ENCODE measurements at regions not wholly inside any gene's neighbourhood (a gene's known extent, or its start where the extent isn't known, plus 50 kb on each side); places are given as distances from the start of the nearest gene placed in this dataset.

DNA sequence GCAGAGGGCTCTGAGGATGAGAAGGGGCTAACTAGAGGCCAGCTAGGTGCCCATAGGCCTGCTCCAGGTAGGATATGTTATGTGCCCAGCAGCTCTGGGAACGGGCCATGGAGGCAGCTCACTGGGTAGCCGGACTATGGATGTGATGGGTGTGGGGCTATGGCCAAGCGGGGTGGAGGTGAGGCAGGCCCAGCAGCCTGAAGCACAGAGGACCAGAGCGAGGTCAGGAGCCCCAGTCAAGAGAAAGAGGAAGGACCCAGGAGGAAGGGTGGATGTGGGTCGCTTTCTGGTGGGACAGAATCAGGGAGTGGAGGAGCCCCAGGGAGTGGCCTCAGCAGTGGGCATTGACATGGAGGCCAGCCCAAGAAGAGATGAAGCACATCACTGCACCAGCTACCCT is 117.9 kb upstream of the MLN start:
- no peaks in the 10 kb centered on the region for H3K9me3 Mint-ChIP-seq
- peaks cover 6% of the 10 kb centered on the region for H3K4me1 Mint-ChIP-seq (ENCODE audit: low read depth)
- H3K36me3 Mint-ChIP-seq (ENCODE audit: insufficient read depth) = no peaks in the 10 kb centered on the region
- ATAC-seq = no peak
- DNase-seq = no peak
- no peaks in the 10 kb centered on the region for H3K27me3 Mint-ChIP-seq (ENCODE audit: low read depth)
- H3K4me3 Mint-ChIP-seq = no peak overlapping the region

DNA sequence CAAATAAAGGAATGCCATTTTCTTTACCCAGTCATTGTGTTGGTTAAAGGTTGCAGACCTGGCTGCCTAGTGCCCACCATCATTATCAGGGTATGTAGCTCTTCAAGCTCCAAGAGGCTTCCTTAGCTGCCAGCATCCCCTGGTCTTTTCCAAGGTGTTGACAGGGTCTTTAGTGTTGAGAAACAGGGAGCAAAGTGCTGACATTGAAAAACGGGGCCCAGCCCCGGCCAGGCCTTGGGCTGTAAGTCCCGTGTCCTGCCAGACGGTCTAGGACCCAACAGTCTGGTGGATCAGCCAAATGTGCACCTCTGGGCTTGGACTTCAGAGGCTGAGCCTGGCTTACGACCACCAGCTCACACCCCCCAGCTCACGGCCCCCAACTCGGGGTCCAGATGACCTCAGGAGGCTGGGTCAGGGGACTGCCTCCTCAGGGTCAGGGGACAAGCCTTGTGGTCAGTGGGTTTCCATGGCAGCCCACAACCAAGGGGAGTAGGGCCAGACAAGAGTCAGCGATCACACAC is 114.4 kb upstream of the MLN start:
- no peak for DNase-seq
- H3K36me3 Mint-ChIP-seq (ENCODE audit: insufficient read depth) = no peaks in the 10 kb centered on the region
- no peaks in the 10 kb centered on the region for H3K27me3 Mint-ChIP-seq (ENCODE audit: low read depth)
- H3K9me3 Mint-ChIP-seq = no peaks in the 10 kb centered on the region
- no peak for ATAC-seq
- no peak overlapping the region for H3K4me3 Mint-ChIP-seq
- peaks cover 28% of the 10 kb centered on the region for H3K4me1 Mint-ChIP-seq (ENCODE audit: low read depth)

DNA sequence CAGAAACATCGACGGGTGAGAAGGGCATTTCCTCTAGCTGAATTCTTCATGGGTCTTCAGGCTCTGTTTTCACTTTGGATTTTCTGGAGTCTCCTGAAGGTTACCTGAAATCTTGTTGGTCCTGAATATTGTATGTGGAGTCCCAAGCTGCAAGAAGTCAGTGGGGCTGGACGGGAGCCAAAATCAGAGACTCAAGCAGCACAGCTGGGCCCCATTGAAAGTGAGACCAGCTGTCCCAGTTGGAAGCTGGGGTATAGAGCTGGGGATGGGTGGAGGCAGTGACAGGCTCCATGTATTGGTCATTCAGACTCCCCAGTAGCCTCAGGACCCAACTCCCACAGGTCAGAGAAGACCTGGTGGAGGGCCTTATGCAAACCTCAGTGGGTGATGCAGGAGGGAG is 111.3 kb upstream of the MLN start:
- peak overlapping the region; percentile 42 for H3K4me3 Mint-ChIP-seq
- H3K27me3 Mint-ChIP-seq (ENCODE audit: low read depth) = no peaks in the 10 kb centered on the region
- H3K9me3 Mint-ChIP-seq = no peaks in the 10 kb centered on the region
- no peak for DNase-seq
- H3K4me1 Mint-ChIP-seq (ENCODE audit: low read depth) = peaks cover 47% of the 10 kb centered on the region
- no peaks in the 10 kb centered on the region for H3K36me3 Mint-ChIP-seq (ENCODE audit: insufficient read depth)
- ATAC-seq = peak; percentile 21 to 33

DNA sequence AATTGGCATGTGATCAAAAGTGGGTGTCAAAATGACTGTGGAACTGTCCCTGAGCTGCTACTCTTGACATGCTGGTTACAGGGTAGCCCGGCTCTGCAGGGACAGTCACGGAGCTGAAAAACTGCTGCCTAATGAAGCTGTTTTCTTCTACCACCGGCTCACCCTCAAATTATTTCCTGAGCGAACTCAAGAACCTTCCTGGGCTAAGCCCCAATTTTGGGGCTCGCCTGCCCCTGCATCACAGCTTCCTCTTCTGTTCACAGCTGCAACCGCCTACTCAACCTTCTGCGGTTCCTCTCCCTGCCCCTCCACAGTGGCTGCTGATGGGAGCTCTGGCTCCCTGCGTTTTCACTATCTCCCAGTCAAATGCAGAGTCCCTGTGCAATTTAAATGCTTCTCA is 110.8 kb upstream of the MLN start:
- Mint-ChIP-seq H3K36me3 (ENCODE audit: insufficient read depth) (no peaks in the 10 kb centered on the region), H3K4me3 (peak overlapping the region; percentile 42), H3K4me1 (ENCODE audit: low read depth) (peaks cover 51% of the 10 kb centered on the region), H3K9me3 (no peaks in the 10 kb centered on the region), H3K27me3 (ENCODE audit: low read depth) (no peaks in the 10 kb centered on the region)
- peak; percentile 43 for DNase-seq
- ATAC-seq = peak; percentile 88 to 91

DNA sequence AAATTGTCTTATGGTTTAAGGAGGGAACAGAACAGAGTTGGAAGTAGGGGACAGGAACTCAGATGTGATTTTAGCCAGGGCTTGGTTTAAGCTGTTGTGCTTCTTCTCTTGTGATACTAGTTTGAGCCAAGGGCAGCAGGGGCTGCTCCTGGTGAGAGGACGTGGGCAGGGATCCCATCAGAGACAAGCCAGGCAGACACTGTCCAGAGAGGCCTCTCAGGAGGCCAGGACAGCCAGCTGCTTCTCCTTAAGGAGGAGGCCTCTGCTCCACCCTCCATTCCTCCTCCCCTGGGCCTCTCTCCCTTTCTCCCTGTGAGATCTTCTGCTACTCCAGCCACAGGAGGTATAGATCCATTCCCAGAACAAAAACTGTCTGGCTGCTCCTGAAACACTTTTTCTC is 108.4 kb upstream of the MLN start:
- H3K4me3 Mint-ChIP-seq = no peak overlapping the region
- H3K36me3 Mint-ChIP-seq (ENCODE audit: insufficient read depth) = no peaks in the 10 kb centered on the region
- peaks cover 68% of the 10 kb centered on the region for H3K4me1 Mint-ChIP-seq (ENCODE audit: low read depth)
- ATAC-seq = no peak
- no peaks in the 10 kb centered on the region for H3K27me3 Mint-ChIP-seq (ENCODE audit: low read depth)
- no peaks in the 10 kb centered on the region for H3K9me3 Mint-ChIP-seq
- no peak for DNase-seq

DNA sequence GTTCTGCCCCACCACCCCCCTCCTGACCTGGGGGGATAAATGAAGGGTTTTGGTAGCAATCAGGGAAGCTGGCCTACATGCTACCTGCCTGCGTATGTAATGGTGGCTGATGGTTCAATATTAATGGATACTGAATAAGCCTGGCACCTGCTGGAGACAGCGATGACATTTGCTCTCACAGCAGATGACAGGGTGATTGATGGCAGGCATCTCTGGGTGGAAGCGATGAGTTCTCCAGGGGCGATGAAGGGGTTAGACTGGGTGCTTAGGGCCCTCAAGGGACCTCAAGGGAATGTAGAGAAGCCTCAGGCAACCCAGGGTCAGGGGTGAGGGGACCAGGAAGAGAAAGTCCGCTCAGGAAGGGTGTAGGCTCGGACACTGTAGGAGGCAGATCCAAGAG is 107.7 kb upstream of the MLN start:
- peaks cover 75% of the 10 kb centered on the region for H3K4me1 Mint-ChIP-seq (ENCODE audit: low read depth)
- H3K27me3 Mint-ChIP-seq (ENCODE audit: low read depth) = no peaks in the 10 kb centered on the region
- DNase-seq = no peak
- H3K9me3 Mint-ChIP-seq = no peaks in the 10 kb centered on the region
- H3K36me3 Mint-ChIP-seq (ENCODE audit: insufficient read depth) = no peaks in the 10 kb centered on the region
- no peak for ATAC-seq
- no peak overlapping the region for H3K4me3 Mint-ChIP-seq

DNA sequence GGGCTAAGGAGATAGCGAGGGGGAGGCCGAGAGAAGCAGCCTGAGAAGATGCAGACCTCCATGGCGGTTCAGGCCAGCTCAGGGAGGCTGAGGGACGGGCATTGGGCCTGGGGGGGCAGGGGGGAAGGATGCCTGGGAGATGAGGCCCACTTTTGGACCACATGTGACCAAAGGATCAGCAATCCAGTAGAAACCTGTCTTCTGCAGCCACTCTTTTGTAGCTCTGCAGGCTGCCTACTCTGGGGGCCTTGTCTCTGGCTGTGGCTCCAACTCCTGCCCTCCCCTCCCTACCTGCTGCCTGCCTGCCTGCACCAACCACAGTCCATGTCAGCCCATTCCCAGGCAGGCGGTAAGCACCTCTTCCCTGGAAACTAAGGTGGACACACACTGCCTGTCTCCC is 106.8 kb upstream of the MLN start:
- Mint-ChIP-seq H3K9me3 (no peaks in the 10 kb centered on the region), H3K4me3 (no peak overlapping the region), H3K4me1 (ENCODE audit: low read depth) (peaks cover 80% of the 10 kb centered on the region), H3K27me3 (ENCODE audit: low read depth) (no peaks in the 10 kb centered on the region), H3K36me3 (ENCODE audit: insufficient read depth) (no peaks in the 10 kb centered on the region)
- no peak for DNase-seq
- no peak for ATAC-seq

DNA sequence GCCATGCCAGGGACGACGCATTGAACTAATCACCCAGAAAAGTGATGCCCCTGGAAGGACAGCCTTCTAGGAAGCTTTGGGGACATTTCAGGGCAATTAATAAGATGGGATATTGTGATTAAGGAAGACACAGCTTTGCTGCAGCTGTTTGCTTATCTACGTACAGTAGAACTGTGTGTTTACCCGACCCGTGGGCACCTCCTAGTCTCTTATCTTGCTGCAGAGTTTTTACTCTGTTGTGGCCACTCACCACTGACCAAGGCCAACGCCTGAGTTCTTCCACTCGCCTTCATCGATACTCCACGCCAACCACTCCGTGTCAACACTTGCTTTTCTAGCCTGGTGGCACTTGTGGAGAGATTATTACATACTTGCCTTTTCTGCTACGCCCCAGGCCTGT is 105.9 kb upstream of the MLN start:
- H3K4me1 Mint-ChIP-seq (ENCODE audit: low read depth) = peaks cover 80% of the 10 kb centered on the region

DNA sequence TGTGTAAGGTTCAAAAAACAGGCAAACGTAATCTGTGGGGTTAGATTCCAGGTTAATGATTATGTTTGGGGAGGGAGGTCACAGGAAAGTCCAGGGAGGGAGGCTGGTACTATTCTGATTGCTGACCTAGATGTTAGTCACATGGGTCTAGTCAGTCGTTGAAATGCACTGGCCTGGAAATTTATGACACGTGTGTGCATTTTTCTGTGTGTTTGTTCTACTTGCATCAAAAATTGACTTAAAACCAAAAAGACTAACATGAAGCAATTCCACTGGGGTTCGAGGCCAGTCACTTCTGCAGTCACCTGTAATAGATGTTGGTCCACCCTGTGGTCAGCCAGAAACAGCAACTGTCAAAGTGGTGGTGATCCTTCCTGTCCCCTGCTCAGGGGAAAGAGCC is 104.2 kb upstream of the MLN start:
- Mint-ChIP-seq H3K36me3 (ENCODE audit: insufficient read depth) (no peaks in the 10 kb centered on the region), H3K9me3 (no peaks in the 10 kb centered on the region), H3K4me1 (ENCODE audit: low read depth) (peaks cover 80% of the 10 kb centered on the region), H3K27me3 (ENCODE audit: low read depth) (no peaks in the 10 kb centered on the region), H3K4me3 (no peak overlapping the region)
- DNase-seq = no peak
- no peak for ATAC-seq

More for the DNA sequence above, 105.9 kb upstream of the MLN start:
- Mint-ChIP-seq H3K36me3 (ENCODE audit: insufficient read depth) (no peaks in the 10 kb centered on the region), H3K27me3 (ENCODE audit: low read depth) (no peaks in the 10 kb centered on the region), H3K4me3 (no peak overlapping the region), H3K9me3 (no peaks in the 10 kb centered on the region)
- ATAC-seq = no peak
- DNase-seq = no peak

DNA sequence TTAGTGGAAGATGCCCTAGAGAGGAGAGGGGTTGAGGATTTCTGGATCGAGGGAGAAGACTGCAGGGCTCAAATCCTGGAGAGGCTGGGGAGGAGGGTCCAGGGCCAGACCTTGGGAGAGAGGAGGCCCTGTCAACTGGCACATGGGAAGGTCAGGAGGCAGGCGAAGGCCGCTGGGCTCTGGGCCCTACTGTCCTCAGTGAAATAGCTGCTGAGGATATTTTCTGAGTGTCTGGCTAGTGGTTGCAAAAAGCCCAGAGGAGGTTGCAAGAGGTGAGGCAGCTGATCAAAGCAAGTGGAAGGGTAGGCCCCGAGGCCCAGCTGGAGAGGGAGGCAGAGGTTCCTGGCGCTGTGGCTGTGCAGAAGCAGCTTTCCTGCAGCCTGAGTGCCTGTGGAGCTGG is 103.4 kb upstream of the MLN start:
- peaks cover 84% of the 10 kb centered on the region for H3K4me1 Mint-ChIP-seq (ENCODE audit: low read depth)
- H3K9me3 Mint-ChIP-seq = no peaks in the 10 kb centered on the region
- ATAC-seq = no peak
- H3K27me3 Mint-ChIP-seq (ENCODE audit: low read depth) = no peaks in the 10 kb centered on the region
- no peaks in the 10 kb centered on the region for H3K36me3 Mint-ChIP-seq (ENCODE audit: insufficient read depth)
- no peak overlapping the region for H3K4me3 Mint-ChIP-seq
- DNase-seq = no peak

DNA sequence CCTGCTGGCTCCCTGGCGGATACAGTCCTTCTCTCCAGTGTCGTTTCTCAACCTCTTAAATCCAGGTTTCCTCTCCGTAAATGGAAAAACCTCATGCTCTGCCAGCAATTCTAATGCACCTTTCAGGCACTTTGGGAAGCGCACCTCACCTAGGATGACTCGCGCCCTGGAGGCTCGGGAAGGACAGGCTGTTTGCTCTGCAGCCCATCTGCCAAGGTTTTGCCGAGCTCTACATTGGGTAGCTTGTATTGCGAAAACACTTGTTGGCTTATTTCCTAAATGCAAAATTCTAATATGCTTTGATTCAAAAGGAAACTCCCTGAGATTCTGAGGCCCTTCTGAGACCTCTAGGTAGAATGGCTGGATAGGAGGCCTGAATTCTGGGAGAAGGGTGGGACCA is 102.6 kb upstream of the MLN start:
- Mint-ChIP-seq H3K9me3 (no peaks in the 10 kb centered on the region), H3K4me1 (ENCODE audit: low read depth) (peaks cover 82% of the 10 kb centered on the region), H3K36me3 (ENCODE audit: insufficient read depth) (no peaks in the 10 kb centered on the region), H3K27me3 (ENCODE audit: low read depth) (no peaks in the 10 kb centered on the region), H3K4me3 (no peak overlapping the region)
- DNase-seq = no peak
- ATAC-seq = no peak

DNA sequence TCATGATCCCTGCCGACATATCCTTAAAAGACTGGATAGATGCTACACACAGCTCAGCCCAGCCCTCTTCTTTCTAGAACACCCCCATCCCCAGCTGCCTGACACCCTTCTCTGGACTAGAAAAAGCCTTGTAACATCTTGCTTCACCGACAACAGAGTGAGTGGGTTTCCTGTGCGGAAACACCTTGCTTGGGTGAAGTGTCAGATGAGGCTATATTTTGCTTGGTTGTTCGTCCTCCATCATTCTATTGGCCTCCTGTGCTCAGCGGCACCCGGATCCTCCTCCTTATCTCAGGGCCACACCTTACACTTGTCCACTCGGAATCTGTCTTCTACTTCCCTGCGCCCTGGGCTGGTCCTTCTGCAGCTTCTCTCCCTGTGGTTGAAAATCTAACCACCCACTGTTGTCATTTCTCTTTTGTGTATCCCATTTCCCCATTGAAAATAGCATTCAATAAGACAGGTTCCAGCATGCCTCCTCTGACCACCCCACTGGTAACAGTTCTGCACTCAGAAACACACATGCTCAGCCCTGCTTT is 101.3 kb upstream of the MLN start:
- Mint-ChIP-seq H3K4me3 (peak overlapping the region; percentile 55), H3K4me1 (ENCODE audit: low read depth) (peaks cover 80% of the 10 kb centered on the region)

DNA sequence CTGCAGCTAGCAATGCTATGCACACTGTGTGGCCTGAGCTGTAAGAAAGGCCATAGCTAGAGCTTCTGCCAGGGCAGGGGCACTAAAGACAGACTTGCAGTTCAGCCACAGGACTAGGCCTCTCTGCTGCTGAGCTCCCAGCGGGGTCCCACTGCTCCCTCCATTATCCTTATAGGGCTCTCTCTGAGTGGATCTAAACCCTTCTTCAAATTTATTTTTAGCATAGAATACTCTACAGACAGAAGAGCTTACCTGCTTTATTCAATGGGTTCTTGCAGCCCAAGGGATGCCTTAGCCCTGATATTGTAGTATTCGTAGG is 100.9 kb upstream of the MLN start:
- DNase-seq = no peak
- Mint-ChIP-seq H3K4me3 (peak overlapping the region; percentile 55), H3K4me1 (ENCODE audit: low read depth) (peaks cover 76% of the 10 kb centered on the region), H3K27me3 (ENCODE audit: low read depth) (no peaks in the 10 kb centered on the region), H3K9me3 (no peaks in the 10 kb centered on the region), H3K36me3 (ENCODE audit: insufficient read depth) (no peaks in the 10 kb centered on the region)
- no peak for ATAC-seq

More for the DNA sequence above, 101.3 kb upstream of the MLN start:
- no peaks in the 10 kb centered on the region for H3K27me3 Mint-ChIP-seq (ENCODE audit: low read depth)
- H3K9me3 Mint-ChIP-seq = no peaks in the 10 kb centered on the region
- DNase-seq = no peak
- ATAC-seq = peak; percentile 63 to 66
- H3K36me3 Mint-ChIP-seq (ENCODE audit: insufficient read depth) = no peaks in the 10 kb centered on the region

DNA sequence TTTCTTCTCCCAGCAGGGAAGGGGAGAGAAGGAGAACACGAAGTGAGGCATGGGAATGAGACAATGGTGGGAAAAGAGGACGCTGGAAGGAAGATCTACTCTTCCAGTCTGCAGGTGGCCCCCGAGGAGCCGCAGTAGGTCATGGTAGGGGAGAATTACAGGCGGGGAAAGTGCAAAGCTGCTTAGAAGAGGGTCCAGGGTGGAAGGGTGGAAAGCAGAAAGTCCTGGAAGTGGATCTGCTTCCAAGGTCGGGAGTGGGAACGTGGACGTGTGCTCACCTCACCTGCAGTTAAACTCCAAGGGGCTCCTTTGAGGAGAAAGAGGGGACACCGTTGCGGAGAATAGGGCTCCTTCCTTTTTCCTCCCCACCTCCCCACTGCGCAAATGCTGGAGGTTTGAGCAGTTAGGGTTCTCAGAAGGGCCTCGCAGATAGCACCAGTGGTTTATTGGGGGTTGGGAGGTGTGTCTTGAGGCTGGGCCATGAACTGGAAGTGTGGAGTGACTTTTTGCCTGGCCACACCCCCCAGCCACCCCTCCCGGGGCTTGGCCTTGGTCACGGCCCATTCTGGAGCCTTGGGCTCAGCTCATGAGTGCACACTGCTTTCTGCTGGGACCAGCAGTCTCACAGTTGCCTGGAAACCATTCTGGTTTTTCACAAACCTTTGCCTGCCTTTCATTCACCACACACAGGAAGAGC is 100.4 kb upstream of the MLN start:
- Mint-ChIP-seq H3K27me3 (ENCODE audit: low read depth) (no peaks in the 10 kb centered on the region), H3K9me3 (no peaks in the 10 kb centered on the region), H3K36me3 (ENCODE audit: insufficient read depth) (no peaks in the 10 kb centered on the region), H3K4me3 (peak overlapping the region; percentile 55), H3K4me1 (ENCODE audit: low read depth) (peaks cover 76% of the 10 kb centered on the region)
- DNase-seq (peak; percentile 46), ATAC-seq (peak; percentile 76)

DNA sequence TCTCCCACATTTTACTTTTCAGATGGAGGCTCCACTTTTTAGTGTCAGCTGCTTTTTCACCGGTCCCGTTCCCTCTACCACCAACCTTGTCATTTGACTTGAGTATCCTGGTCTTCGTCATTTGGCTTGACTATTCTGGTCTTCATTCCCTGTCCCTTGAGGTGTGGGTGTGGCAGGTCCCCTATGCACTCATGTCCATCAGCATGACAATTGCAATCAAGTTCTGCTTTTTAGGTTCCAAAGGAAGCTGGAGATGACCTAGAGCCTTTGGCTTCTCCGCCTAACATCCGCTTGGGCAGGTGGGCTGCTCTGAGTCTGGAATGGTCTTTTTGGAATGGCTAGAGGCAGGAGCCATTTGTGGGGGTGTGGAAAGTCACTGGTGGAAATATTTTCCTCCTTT is 99.8 kb upstream of the MLN start:
- Mint-ChIP-seq H3K9me3 (no peaks in the 10 kb centered on the region), H3K4me1 (ENCODE audit: low read depth) (peaks cover 72% of the 10 kb centered on the region), H3K36me3 (ENCODE audit: insufficient read depth) (no peaks in the 10 kb centered on the region), H3K4me3 (peak overlapping the region; percentile 55), H3K27me3 (ENCODE audit: low read depth) (no peaks in the 10 kb centered on the region)
- ATAC-seq = no peak
- DNase-seq = no peak
